HepG2 (cell line): ENCODE measurements at regions not wholly inside any gene's neighbourhood (a gene's known extent, or its start where the extent isn't known, plus 50 kb on each side); places are given as distances from the start of the nearest gene placed in this dataset.

ENCODE experiments used
- ATAC-seq: fragments of 200-7000 bp; cut with Tn5 transposase; 3 replicates; pipeline ENCODE4 v1.9.1; 2020; ENCODE audit warnings: mild to moderate bottlenecking, moderate library complexity
- BruUV-seq: library from RNA; stranded (reverse); fragments of 400-500 nt; replicated peaks from 2 replicates; lab custom pipeline; 2021; lab: Mats Ljungman, UMichigan
- CTCF ChIA-PET: fragments of 300-600 bp; formaldehyde crosslinking; extraction: SDS; loops from one replicate; lab custom pipeline; 2021; ENCODE audit warnings: low total read pairs, inconsistent platforms, low intra/inter-chr PET ratio; lab: Yijun Ruan, JAX
- POLR2A ChIA-PET: fragments of 350-600 bp; sonication (Branson Sonifier 250); formaldehyde crosslinking; loops from one replicate; lab custom pipeline; 2020; ENCODE audit warnings: antibody characterized with exemption, inconsistent platforms; lab: Yijun Ruan, JAX
- DNase-seq: peaks from one replicate; pipeline ENCODE4 v3.0.0-alpha.2; 2015; ENCODE audit warnings: low spot score
- FAIRE-seq: peaks from 3 replicates; lab custom pipeline; 2011; peaks lifted over from hg19 to GRCh38; lab: Jason Lieb, UNC
- H2AFZ ChIP-seq: one replicate; pipeline ENCODE4 v1.6.1; 2011; ENCODE audit warnings: low read length, inconsistent platforms
- H3K27ac ChIP-seq: fragments of 300-600 bp; 3 replicates; pipeline ENCODE4 v1.8.0; 2011; ENCODE audit warnings: mixed run types, mild to moderate bottlenecking, mixed read lengths, low read length, inconsistent platforms; ENCODE audit not compliant: insufficient read depth; ENCODE audit errors: extremely low read length
- H3K27me3 ChIP-seq, 2 experiments: fragments of 200-600 bp in 1 of 2; 2 replicates in 1 of 2; 3 replicates in 1 of 2; pipeline versions ENCODE4 v1.6.0 to v1.8.0; 2011; ENCODE audit warnings: low read length in 2 of 2, mild to moderate bottlenecking in 2 of 2, moderate library complexity in 2 of 2, inconsistent platforms in 1 of 2; ENCODE audit not compliant: insufficient read depth in 2 of 2, control insufficient read depth in 1 of 2
- H3K36me3 ChIP-seq, 2 experiments: fragments of 200-600 bp in 1 of 2; replicated peaks in 1 of 2; 2 replicates in 1 of 2; 3 replicates in 1 of 2; pipeline versions ENCODE4 v1.5.1 to v1.8.0; 2011; ENCODE audit warnings: low read length in 2 of 2, inconsistent platforms in 1 of 2; ENCODE audit not compliant: insufficient read depth in 2 of 2, control insufficient read depth in 1 of 2
- H3K4me1 ChIP-seq: 2 replicates; pipeline ENCODE4 v1.5.1; 2012; ENCODE audit warnings: low read length, inconsistent platforms; ENCODE audit not compliant: insufficient read depth
- H3K4me2 ChIP-seq: 2 replicates; pipeline ENCODE4 v1.6.0; 2011; ENCODE audit warnings: low read depth, low read length, inconsistent platforms
- H3K4me3 ChIP-seq, 3 experiments: fragments of 200-600 bp in 1 of 3; sonication (generic), shearing (Covaris generic) in 1 of 3; replicated peaks in 1 of 3; 2 replicates each; pipeline ENCODE4 v1.5.1; 2011 to 2016; ENCODE audit warnings: low read length in 3 of 3, inconsistent platforms in 2 of 3, low read depth in 2 of 3, mild to moderate bottlenecking in 2 of 3, control low read depth in 1 of 3, mixed read lengths in 1 of 3; ENCODE audit not compliant: insufficient read depth in 1 of 3
- H3K79me2 ChIP-seq: one replicate; pipeline ENCODE4 v1.6.1; 2011; ENCODE audit warnings: low read length, inconsistent platforms; ENCODE audit not compliant: insufficient read depth
- H3K9ac ChIP-seq: 2 replicates; pipeline ENCODE4 v1.6.0; 2011; ENCODE audit warnings: mild to moderate bottlenecking, low read depth, low read length, inconsistent platforms; ENCODE audit not compliant: insufficient read depth
- H3K9me3 ChIP-seq: 2 replicates; pipeline ENCODE4 v1.5.1; 2012; ENCODE audit warnings: mild to moderate bottlenecking, low read length
- H4K20me1 ChIP-seq: 2 replicates; pipeline ENCODE4 v1.6.0; 2011; ENCODE audit warnings: inconsistent platforms, mild to moderate bottlenecking, low read length, moderate library complexity; ENCODE audit not compliant: insufficient read depth
- KLF6 ChIP-seq: IDR thresholded peaks from 2 replicates; pipeline ENCODE4 v1.8.0; 2016; ENCODE audit warnings: missing biosample characterization, missing genetic modification reagents
- TCF7 ChIP-seq: sonication (generic); IDR thresholded peaks from 2 replicates; pipeline ENCODE4 v1.6.1; 2016; ENCODE audit warnings: antibody characterized with exemption, low read depth
- THAP11 ChIP-seq: IDR thresholded peaks from 2 replicates; pipeline ENCODE4 v1.6.1; 2016; ENCODE audit warnings: missing biosample characterization, missing genetic modification reagents
- U2AF1 ChIP-seq: fragments of 200-400 bp; formaldehyde crosslinking; optimal IDR thresholded peaks from 2 replicates; pipeline ENCODE3; 2017; ENCODE audit warnings: mild to moderate bottlenecking, low read depth, low read length
- ZNF367 ChIP-seq: sonication (generic); formaldehyde crosslinking; IDR thresholded peaks from 2 replicates; pipeline ENCODE4 v1.4.0; 2020; ENCODE audit warnings: missing genetic modification reagents, borderline replicate concordance
- ZSCAN22 ChIP-seq: sonication (generic); formaldehyde crosslinking; IDR thresholded peaks from 2 replicates; pipeline ENCODE4 v1.4.0; 2020; ENCODE audit warnings: mild to moderate bottlenecking, missing genetic modification reagents
- WGBS: methylation state at CpG from one replicate; pipeline ENCODE4 v1.1.6; 2017; ENCODE audit warnings: low lambda C conversion rate; 5-methylcytosine and 5-hydroxymethylcytosine counted together
- in situ Hi-C: cut with HindIII; loops from 2 replicates; pipeline ENCODE4 v1.10.0; 2017; ENCODE audit warnings: low pct_unique_long_range_greater_than_20kb; ENCODE audit not compliant: extremely low pct_ligation_motif_present
- intact Hi-C: fragments of 100-400 bp; cut with micrococcal nuclease; formaldehyde crosslinking; loops from one replicate; pipeline ENCODE4 v1.10.0; 2022; ENCODE audit not compliant: unreplicated experiment
- TF ChIP-seq, protein P1 (sequence below), 2 experiments: fragments of 450-650 bp in 1 of 2; sonication (generic) in 1 of 2; formaldehyde crosslinking; IDR thresholded peaks; 2 replicates each; pipeline versions ENCODE4 v1.5.0 to v1.8.0; 2020 to 2022; ENCODE audit warnings: mild to moderate bottlenecking in 1 of 2, missing genetic modification reagents in 1 of 2
- TF ChIP-seq, protein P2 (sequence below): fragments of 450-650 bp; IDR thresholded peaks from 2 replicates; pipeline ENCODE4 v1.6.1; 2017; ENCODE audit warnings: mild to moderate bottlenecking
- TF ChIP-seq, protein P3 (sequence below): sonication (generic); formaldehyde crosslinking; IDR thresholded peaks from 2 replicates; pipeline ENCODE4 v1.5.0; 2020; ENCODE audit warnings: missing genetic modification reagents, mild to moderate bottlenecking, borderline replicate concordance
- TF ChIP-seq, protein P4 (sequence below): sonication (generic); formaldehyde crosslinking; IDR thresholded peaks from 2 replicates; pipeline ENCODE4 v1.5.1; 2020; ENCODE audit warnings: mild to moderate bottlenecking, missing genetic modification reagents, borderline replicate concordance
- TF ChIP-seq, protein P5 (sequence below): sonication (generic); formaldehyde crosslinking; conservative IDR thresholded peaks from 2 replicates; pipeline ENCODE4 v1.8.0; 2022; ENCODE audit warnings: missing genetic modification reagents
- TF ChIP-seq, protein P6 (sequence below): IDR thresholded peaks from 2 replicates; pipeline ENCODE4 v1.6.1; 2016; ENCODE audit warnings: mild to moderate bottlenecking

DNA sequence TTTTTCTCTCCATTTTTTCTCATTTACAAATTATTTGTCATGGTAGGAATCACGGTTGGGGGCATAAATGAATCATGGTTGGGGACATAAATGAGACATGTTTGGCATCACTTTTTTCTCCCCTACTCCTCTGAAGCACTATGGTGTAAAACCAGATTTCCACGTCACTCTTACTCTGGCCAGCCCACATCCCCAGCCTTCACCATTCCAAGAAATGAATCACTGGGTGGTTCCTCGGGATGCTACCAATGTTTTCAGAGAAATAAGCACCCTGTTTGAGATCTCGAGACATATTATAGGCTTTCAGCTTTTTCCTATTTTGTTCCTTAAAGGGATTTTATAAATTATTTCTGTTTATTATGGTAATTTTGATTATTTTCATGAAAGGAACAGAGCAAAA lies 155.0 kb upstream of the SLC8A1 start:
- BruUV-seq: no TSS peak
- Histone ChIP-seq H3K27ac (no peak overlapping the region), H3K27me3 (no peaks in the 10 kb centered on the region), H3K4me1 (no peaks in the 10 kb centered on the region), H3K9me3 (no peaks in the 10 kb centered on the region), H3K9ac (no peak overlapping the region), H3K4me2 (no peak overlapping the region), H3K79me2 (no peaks in the 10 kb centered on the region), H2AFZ (no peak overlapping the region), H3K4me3 (no peak overlapping the region), H3K36me3 (no peaks in the 10 kb centered on the region), H4K20me1 (no peaks in the 10 kb centered on the region)
- DNase-seq (no peak), FAIRE-seq (no peak), ATAC-seq (no peak)
- intact Hi-C loops (no loop called here), in situ Hi-C loops (no loop called here)
- WGBS: under 1% methylated on average over 4 of the region's 4 CpGs
- POLR2A ChIA-PET: no interaction called here
- CTCF ChIA-PET: no interaction called here
- TF ChIP-seq TCF7: no peak
- TF ChIP-seq ZNF367 (CRISPR knock-in tag): no peak
- TF ChIP-seq U2AF1: no peak
- TF ChIP-seq, protein P1, sequence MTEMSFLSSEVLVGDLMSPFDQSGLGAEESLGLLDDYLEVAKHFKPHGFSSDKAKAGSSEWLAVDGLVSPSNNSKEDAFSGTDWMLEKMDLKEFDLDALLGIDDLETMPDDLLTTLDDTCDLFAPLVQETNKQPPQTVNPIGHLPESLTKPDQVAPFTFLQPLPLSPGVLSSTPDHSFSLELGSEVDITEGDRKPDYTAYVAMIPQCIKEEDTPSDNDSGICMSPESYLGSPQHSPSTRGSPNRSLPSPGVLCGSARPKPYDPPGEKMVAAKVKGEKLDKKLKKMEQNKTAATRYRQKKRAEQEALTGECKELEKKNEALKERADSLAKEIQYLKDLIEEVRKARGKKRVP (CRISPR knock-in tag; IDR thresholded peaks at IDR 0.05): no peak
- TF ChIP-seq KLF6: no peak
- TF ChIP-seq, protein P2, sequence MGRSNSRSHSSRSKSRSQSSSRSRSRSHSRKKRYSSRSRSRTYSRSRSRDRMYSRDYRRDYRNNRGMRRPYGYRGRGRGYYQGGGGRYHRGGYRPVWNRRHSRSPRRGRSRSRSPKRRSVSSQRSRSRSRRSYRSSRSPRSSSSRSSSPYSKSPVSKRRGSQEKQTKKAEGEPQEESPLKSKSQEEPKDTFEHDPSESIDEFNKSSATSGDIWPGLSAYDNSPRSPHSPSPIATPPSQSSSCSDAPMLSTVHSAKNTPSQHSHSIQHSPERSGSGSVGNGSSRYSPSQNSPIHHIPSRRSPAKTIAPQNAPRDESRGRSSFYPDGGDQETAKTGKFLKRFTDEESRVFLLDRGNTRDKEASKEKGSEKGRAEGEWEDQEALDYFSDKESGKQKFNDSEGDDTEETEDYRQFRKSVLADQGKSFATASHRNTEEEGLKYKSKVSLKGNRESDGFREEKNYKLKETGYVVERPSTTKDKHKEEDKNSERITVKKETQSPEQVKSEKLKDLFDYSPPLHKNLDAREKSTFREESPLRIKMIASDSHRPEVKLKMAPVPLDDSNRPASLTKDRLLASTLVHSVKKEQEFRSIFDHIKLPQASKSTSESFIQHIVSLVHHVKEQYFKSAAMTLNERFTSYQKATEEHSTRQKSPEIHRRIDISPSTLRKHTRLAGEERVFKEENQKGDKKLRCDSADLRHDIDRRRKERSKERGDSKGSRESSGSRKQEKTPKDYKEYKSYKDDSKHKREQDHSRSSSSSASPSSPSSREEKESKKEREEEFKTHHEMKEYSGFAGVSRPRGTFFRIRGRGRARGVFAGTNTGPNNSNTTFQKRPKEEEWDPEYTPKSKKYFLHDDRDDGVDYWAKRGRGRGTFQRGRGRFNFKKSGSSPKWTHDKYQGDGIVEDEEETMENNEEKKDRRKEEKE: no peak
- TF ChIP-seq, protein P3, sequence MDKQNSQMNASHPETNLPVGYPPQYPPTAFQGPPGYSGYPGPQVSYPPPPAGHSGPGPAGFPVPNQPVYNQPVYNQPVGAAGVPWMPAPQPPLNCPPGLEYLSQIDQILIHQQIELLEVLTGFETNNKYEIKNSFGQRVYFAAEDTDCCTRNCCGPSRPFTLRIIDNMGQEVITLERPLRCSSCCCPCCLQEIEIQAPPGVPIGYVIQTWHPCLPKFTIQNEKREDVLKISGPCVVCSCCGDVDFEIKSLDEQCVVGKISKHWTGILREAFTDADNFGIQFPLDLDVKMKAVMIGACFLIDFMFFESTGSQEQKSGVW: no peak
- TF ChIP-seq, protein P4, sequence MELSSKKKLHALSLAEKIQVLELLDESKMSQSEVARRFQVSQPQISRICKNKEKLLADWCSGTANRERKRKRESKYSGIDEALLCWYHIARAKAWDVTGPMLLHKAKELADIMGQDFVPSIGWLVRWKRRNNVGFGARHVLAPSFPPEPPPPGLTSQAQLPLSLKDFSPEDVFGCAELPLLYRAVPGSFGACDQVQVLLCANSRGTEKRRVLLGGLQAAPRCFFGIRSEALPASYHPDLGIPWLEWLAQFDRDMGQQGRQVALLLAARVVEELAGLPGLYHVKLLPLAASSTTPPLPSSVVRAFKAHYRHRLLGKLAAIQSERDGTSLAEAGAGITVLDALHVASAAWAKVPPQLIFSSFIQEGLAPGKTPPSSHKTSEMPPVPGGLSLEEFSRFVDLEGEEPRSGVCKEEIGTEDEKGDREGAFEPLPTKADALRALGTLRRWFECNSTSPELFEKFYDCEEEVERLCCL: no peak
- TF ChIP-seq THAP11 (CRISPR knock-in tag): no peak
- TF ChIP-seq, protein P5, sequence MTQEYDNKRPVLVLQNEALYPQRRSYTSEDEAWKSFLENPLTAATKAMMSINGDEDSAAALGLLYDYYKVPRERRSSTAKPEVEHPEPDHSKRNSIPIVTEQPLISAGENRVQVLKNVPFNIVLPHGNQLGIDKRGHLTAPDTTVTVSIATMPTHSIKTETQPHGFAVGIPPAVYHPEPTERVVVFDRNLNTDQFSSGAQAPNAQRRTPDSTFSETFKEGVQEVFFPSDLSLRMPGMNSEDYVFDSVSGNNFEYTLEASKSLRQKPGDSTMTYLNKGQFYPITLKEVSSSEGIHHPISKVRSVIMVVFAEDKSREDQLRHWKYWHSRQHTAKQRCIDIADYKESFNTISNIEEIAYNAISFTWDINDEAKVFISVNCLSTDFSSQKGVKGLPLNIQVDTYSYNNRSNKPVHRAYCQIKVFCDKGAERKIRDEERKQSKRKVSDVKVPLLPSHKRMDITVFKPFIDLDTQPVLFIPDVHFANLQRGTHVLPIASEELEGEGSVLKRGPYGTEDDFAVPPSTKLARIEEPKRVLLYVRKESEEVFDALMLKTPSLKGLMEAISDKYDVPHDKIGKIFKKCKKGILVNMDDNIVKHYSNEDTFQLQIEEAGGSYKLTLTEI (CRISPR knock-in tag): no peak
- no peak for TF ChIP-seq ZSCAN22 (CRISPR knock-in tag)
- TF ChIP-seq, protein P6, sequence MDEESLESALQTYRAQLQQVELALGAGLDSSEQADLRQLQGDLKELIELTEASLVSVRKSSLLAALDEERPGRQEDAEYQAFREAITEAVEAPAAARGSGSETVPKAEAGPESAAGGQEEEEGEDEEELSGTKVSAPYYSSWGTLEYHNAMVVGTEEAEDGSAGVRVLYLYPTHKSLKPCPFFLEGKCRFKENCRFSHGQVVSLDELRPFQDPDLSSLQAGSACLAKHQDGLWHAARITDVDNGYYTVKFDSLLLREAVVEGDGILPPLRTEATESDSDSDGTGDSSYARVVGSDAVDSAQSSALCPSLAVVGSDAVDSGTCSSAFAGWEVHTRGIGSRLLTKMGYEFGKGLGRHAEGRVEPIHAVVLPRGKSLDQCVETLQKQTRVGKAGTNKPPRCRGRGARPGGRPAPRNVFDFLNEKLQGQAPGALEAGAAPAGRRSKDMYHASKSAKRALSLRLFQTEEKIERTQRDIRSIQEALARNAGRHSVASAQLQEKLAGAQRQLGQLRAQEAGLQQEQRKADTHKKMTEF: no peak
